ENCODE measurements at regions not wholly inside any gene's neighbourhood (a gene's known extent, or its start where the extent isn't known, plus 50 kb on each side); places are given as distances from the start of the nearest gene placed in this dataset.

GRCh38 chr14:76958980-76959710 is 69.4 kb downstream of the IRF2BPL start:
- Histone ChIP-seq H3K36me3 (ENCODE audit: control insufficient read depth, insufficient read depth, low read length) (no peaks in the 10 kb centered on the region), H3K4me3 (replicated peaks in 1 of 4; ENCODE audit: control extremely low read depth in 1 of 4, insufficient read depth in 1 of 4, low read depth in 3 of 4, low read length in 4 of 4) (no peak overlapping the region), H3K4me1 (ENCODE audit: control insufficient read depth, extremely low read depth, insufficient read depth, low read length) (peaks cover 42% of the 10 kb centered on the region), H3K9me3 (ENCODE audit: control insufficient read depth, insufficient read depth, low read depth, low read length) (no peaks in the 10 kb centered on the region), H3K9ac (ENCODE audit: insufficient read depth, low read length) (peak overlapping the region; percentile 6), H2AFZ (ENCODE audit: low read length) (peak overlapping the region; percentile 34), H4K20me1 (ENCODE audit: control insufficient read depth, extremely low read depth, insufficient read depth, low read length) (no peaks in the 10 kb centered on the region), H3K79me2 (ENCODE audit: control insufficient read depth, insufficient read depth, low read length) (no peaks in the 10 kb centered on the region), H3K27me3 (ENCODE audit: control insufficient read depth, insufficient read depth, low read length) (no peaks in the 10 kb centered on the region), H3K27ac (ENCODE audit: insufficient read depth, low read length) (no peak overlapping the region), H3K4me2 (ENCODE audit: extremely low read depth, insufficient read depth, low read length) (no peak overlapping the region)
- peak; percentile 49 to 95 for DNase-seq (ENCODE audit: low read depth in 2 of 2)
- TF ChIP-seq EZH2 (IDR thresholded peaks at IDR 0.05; ENCODE audit: low read length, missing control alignments) (no peak), CTCF (conservative IDR thresholded peaks at IDR 0.05 in 1 of 2, IDR thresholded peaks at IDR 0.05 in 1 of 2; ENCODE audit: low read depth in 1 of 2, low read length in 2 of 2) (no peak)

DNA sequence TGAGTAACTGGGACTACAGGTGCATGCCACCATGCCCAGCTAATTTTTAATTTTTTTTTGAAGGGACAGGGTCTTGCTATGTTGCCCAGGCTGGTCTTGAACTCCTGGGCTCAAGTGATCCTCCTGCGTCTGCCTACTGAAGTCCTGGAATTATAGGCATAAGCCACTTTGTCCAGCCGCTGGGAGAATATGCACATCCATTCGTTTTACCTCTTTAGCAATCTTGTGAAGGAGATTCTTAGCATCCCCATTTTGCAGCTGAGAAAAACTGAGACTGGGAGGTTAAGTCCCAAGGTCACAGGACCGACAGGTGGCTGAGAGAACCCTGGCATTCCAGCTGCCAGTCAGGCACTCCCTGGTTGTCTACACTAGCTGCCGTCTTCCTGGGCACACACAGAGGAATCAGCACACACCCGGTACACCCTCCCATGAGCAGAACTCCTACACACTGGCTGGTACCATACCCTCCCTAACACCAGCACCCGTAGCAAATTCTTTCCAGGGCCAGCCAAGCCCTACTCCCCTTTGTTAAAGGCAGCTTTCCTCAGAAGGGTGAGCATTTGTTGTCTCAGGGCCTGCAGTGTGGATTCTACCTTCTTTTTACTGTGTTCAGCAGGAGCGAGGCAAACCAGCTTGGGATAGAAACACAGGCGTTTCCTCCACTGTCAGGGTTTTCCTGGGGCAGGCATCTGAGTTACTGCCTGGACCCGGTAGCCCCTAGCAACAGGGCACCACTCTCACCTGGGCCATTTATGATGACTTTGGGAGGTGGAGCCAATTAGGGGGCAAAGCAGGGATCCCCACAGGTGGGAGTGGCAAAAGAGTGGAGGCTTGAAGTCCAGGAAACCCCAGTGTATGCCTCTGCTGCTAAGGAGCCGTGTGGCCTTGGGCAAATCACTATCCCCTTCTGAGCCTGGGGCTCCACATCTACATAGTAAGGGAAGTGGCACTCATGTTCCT is 70.2 kb downstream of the IRF2BPL start:
- DNase-seq (ENCODE audit: low read depth in 2 of 2) = no peak
- H3K4me2 ChIP-seq (ENCODE audit: extremely low read depth, insufficient read depth, low read length) = no peak overlapping the region
- H3K79me2 ChIP-seq (ENCODE audit: control insufficient read depth, insufficient read depth, low read length) = no peaks in the 10 kb centered on the region
- no peak overlapping the region for H2AFZ ChIP-seq (ENCODE audit: low read length)
- H3K27ac ChIP-seq (ENCODE audit: insufficient read depth, low read length) = no peak overlapping the region
- H3K9me3 ChIP-seq (ENCODE audit: control insufficient read depth, insufficient read depth, low read depth, low read length) = no peaks in the 10 kb centered on the region
- no peaks in the 10 kb centered on the region for H4K20me1 ChIP-seq (ENCODE audit: control insufficient read depth, extremely low read depth, insufficient read depth, low read length)
- no peak overlapping the region for H3K4me3 ChIP-seq (replicated peaks in 1 of 4; ENCODE audit: control extremely low read depth in 1 of 4, insufficient read depth in 1 of 4, low read depth in 3 of 4, low read length in 4 of 4)
- no peaks in the 10 kb centered on the region for H3K36me3 ChIP-seq (ENCODE audit: control insufficient read depth, insufficient read depth, low read length)
- TF ChIP-seq EZH2 (IDR thresholded peaks at IDR 0.05; ENCODE audit: low read length, missing control alignments) (no peak), CTCF (conservative IDR thresholded peaks at IDR 0.05 in 1 of 2, IDR thresholded peaks at IDR 0.05 in 1 of 2; ENCODE audit: low read depth in 1 of 2, low read length in 2 of 2) (no peak)
- H3K9ac ChIP-seq (ENCODE audit: insufficient read depth, low read length) = no peak overlapping the region
- H3K27me3 ChIP-seq (ENCODE audit: control insufficient read depth, insufficient read depth, low read length) = no peaks in the 10 kb centered on the region
- peaks cover 45% of the 10 kb centered on the region for H3K4me1 ChIP-seq (ENCODE audit: control insufficient read depth, extremely low read depth, insufficient read depth, low read length)

GRCh38 chr14:76957224-76957891 is 71.2 kb downstream of the IRF2BPL start:
- Histone ChIP-seq H3K79me2 (ENCODE audit: control insufficient read depth, insufficient read depth, low read length) (no peaks in the 10 kb centered on the region), H4K20me1 (ENCODE audit: control insufficient read depth, extremely low read depth, insufficient read depth, low read length) (no peaks in the 10 kb centered on the region), H3K9me3 (ENCODE audit: control insufficient read depth, insufficient read depth, low read depth, low read length) (no peaks in the 10 kb centered on the region), H3K9ac (ENCODE audit: insufficient read depth, low read length) (no peak overlapping the region), H3K27ac (ENCODE audit: insufficient read depth, low read length) (peak overlapping the region; percentile 88), H3K27me3 (ENCODE audit: control insufficient read depth, insufficient read depth, low read length) (no peaks in the 10 kb centered on the region), H3K36me3 (ENCODE audit: control insufficient read depth, insufficient read depth, low read length) (no peaks in the 10 kb centered on the region), H3K4me1 (ENCODE audit: control insufficient read depth, extremely low read depth, insufficient read depth, low read length) (peaks cover 43% of the 10 kb centered on the region), H2AFZ (ENCODE audit: low read length) (no peak overlapping the region), H3K4me3 (replicated peaks in 1 of 4; ENCODE audit: control extremely low read depth in 1 of 4, insufficient read depth in 1 of 4, low read depth in 3 of 4, low read length in 4 of 4) (no peak overlapping the region), H3K4me2 (ENCODE audit: extremely low read depth, insufficient read depth, low read length) (no peak overlapping the region)
- DNase-seq (ENCODE audit: low read depth in 2 of 2) = no peak
- TF ChIP-seq EZH2 (IDR thresholded peaks at IDR 0.05; ENCODE audit: low read length, missing control alignments) (no peak), CTCF (conservative IDR thresholded peaks at IDR 0.05 in 1 of 2, IDR thresholded peaks at IDR 0.05 in 1 of 2; ENCODE audit: low read depth in 1 of 2, low read length in 2 of 2) (no peak)
